GM21526 (cell line): ENCODE measurements at regions not wholly inside any gene's neighbourhood (a gene's known extent, or its start where the extent isn't known, plus 50 kb on each side); places are given as distances from the start of the nearest gene placed in this dataset.

Source experiments
- ATAC-seq: cut with Tn5 transposase; IDR thresholded peaks from one replicate; pipeline ENCODE4 v1.9.1; 2021; ENCODE audit warnings: moderate library complexity; ENCODE audit not compliant: unreplicated experiment, low FRiP score

- ATAC-seq, result no peak
Measured at GRCh38 chr6:165743366-165743898, 80.4 kb upstream of the PDE10A start.

GRCh38 chr6:165742047-165742446, 79.0 kb upstream of the PDE10A start:
- no peak for ATAC-seq

GRCh38 chr6:165737396-165737795, 74.4 kb upstream of the PDE10A start:
- ATAC-seq, result no peak

GRCh38 chr6:165735065-165735464, 72.0 kb upstream of the PDE10A start:
- no peak for ATAC-seq

GRCh38 chr6:165733489-165733791, 70.4 kb upstream of the PDE10A start:
- ATAC-seq, result no peak

GRCh38 chr6:165732696-165733488, 69.9 kb upstream of the PDE10A start:
- no peak for ATAC-seq

- ATAC-seq, result no peak
Measured at GRCh38 chr6:165729307-165729936, 66.4 kb upstream of the PDE10A start.

GRCh38 chr6:165728216-165728615, 65.2 kb upstream of the PDE10A start:
- ATAC-seq, result no peak

GRCh38 chr6:165726965-165727381, 63.9 kb upstream of the PDE10A start:
- ATAC-seq, result no peak

GRCh38 chr6:165726290-165726875, 63.3 kb upstream of the PDE10A start:
- ATAC-seq, result no peak

- no peak for ATAC-seq
Measured at GRCh38 chr6:165725201-165725600, 62.2 kb upstream of the PDE10A start.

GRCh38 chr6:165723326-165723725, 60.3 kb upstream of the PDE10A start:
- ATAC-seq, result no peak

- no peak for ATAC-seq
Measured at GRCh38 chr6:165722022-165722421, 59.0 kb upstream of the PDE10A start.

- no peak for ATAC-seq
Measured at GRCh38 chr6:165721356-165721755, 58.3 kb upstream of the PDE10A start.

GRCh38 chr6:165718491-165718891, 55.5 kb upstream of the PDE10A start:
- no peak for ATAC-seq

GRCh38 chr6:165717732-165718465, 54.9 kb upstream of the PDE10A start:
- ATAC-seq, result no peak

- no peak for ATAC-seq
Measured at GRCh38 chr6:165716886-165717285, 53.8 kb upstream of the PDE10A start.

- no peak for ATAC-seq
Measured at GRCh38 chr6:165715428-165715827, 52.4 kb upstream of the PDE10A start.

- no peak for ATAC-seq
Measured at GRCh38 chr6:165714907-165715306, 51.9 kb upstream of the PDE10A start.

- ATAC-seq, result no peak
Measured at GRCh38 chr6:165713845-165714466, 50.9 kb upstream of the PDE10A start.
